CD14-positive monocyte (primary cell): ENCODE measurements at regions not wholly inside any gene's neighbourhood (a gene's known extent, or its start where the extent isn't known, plus 50 kb on each side); places are given as distances from the start of the nearest gene placed in this dataset.

Experiments
- DNase-seq, 3 donors: peaks; one replicate each; pipeline ENCODE4 v3.0.0-alpha.2; 2011 to 2022
- H2AFZ ChIP-seq: 2 replicates; pipeline ENCODE4 v1.6.0; 2012; ENCODE audit warnings: mild to moderate bottlenecking, low read depth, low read length, inconsistent platforms; ENCODE audit not compliant: insufficient read depth, poor library complexity, severe bottlenecking
- H3K27ac ChIP-seq, 2 donors: 1 replicate in 1 of 2; 2 replicates in 1 of 2; pipeline ENCODE4 v1.5.1; 2012 to 2013; ENCODE audit warnings: low read length in 2 of 2, control low read depth in 1 of 2, inconsistent platforms in 1 of 2, low read depth in 1 of 2, mild to moderate bottlenecking in 1 of 2
- H3K27me3 ChIP-seq, 2 donors: one replicate each; pipeline versions ENCODE4 v1.6.0 to v1.6.1; 2011 to 2013; ENCODE audit warnings: low read length in 2 of 2; ENCODE audit not compliant: control insufficient read depth in 2 of 2, insufficient read depth in 2 of 2
- H3K36me3 ChIP-seq, 2 donors: replicated peaks in 1 of 2; 1 replicate in 1 of 2; 2 replicates in 1 of 2; pipeline versions ENCODE4 v1.5.1 to v1.6.1; 2012 to 2013; ENCODE audit warnings: low read length in 2 of 2, control low read depth in 1 of 2, inconsistent platforms in 1 of 2, mild to moderate bottlenecking in 1 of 2; ENCODE audit not compliant: insufficient read depth in 2 of 2, control insufficient read depth in 1 of 2
- H3K4me1 ChIP-seq, 2 donors: 1 replicate in 1 of 2; 2 replicates in 1 of 2; pipeline versions ENCODE4 v1.5.1 to v1.6.1; 2012 to 2013; ENCODE audit warnings: low read length in 2 of 2, control low read depth in 1 of 2, inconsistent platforms in 1 of 2, mild to moderate bottlenecking in 1 of 2, moderate library complexity in 1 of 2; ENCODE audit not compliant: insufficient read depth in 2 of 2, control insufficient read depth in 1 of 2
- H3K4me2 ChIP-seq: replicated peaks from 2 replicates; pipeline ENCODE3; 2012; ENCODE audit warnings: low read length, moderate library complexity, mild to moderate bottlenecking; ENCODE audit not compliant: poor library complexity, severe bottlenecking; ENCODE audit errors: extremely low read depth
- H3K4me3 ChIP-seq, 3 experiments: fragments of 200-600 bp in 1 of 3; sonication (generic) in 1 of 3; replicated peaks in 1 of 3; 1 replicate in 2 of 3; 2 replicates in 1 of 3; pipeline ENCODE4 v1.5.1; 2011 to 2013; ENCODE audit warnings: low read length in 3 of 3, mild to moderate bottlenecking in 3 of 3, control low read depth in 2 of 3, low read depth in 2 of 3, inconsistent platforms in 1 of 3, moderate library complexity in 1 of 3
- H3K79me2 ChIP-seq: 2 replicates; pipeline ENCODE4 v1.6.0; 2012; ENCODE audit warnings: mild to moderate bottlenecking, control low read depth, inconsistent platforms, low read length, moderate library complexity; ENCODE audit not compliant: insufficient read depth
- H3K9ac ChIP-seq: 2 replicates; pipeline ENCODE4 v1.6.0; 2017; ENCODE audit warnings: low read length, mild to moderate bottlenecking; ENCODE audit not compliant: insufficient read depth, poor library complexity, severe bottlenecking
- H3K9me3 ChIP-seq, 2 donors: replicated peaks in 1 of 2; 1 replicate in 1 of 2; 2 replicates in 1 of 2; pipeline versions ENCODE4 v1.5.1 to v1.6.1; 2012 to 2013; ENCODE audit warnings: low read length in 2 of 2, control low read depth in 1 of 2; ENCODE audit not compliant: control insufficient read depth in 1 of 2, insufficient read depth in 1 of 2
- H4K20me1 ChIP-seq: 2 replicates; pipeline ENCODE4 v1.6.0; 2012; ENCODE audit warnings: mild to moderate bottlenecking, low read length, control low read depth, moderate library complexity; ENCODE audit not compliant: insufficient read depth
- H3K27ac Mint-ChIP-seq, 7 donors: one replicate each; pipeline ENCODE4 v1.8.0; 2020; ENCODE audit warnings: mild to moderate bottlenecking in 7 of 7, mixed read lengths in 7 of 7, moderate library complexity in 6 of 7, inconsistent platforms in 2 of 7
- H3K27me3 Mint-ChIP-seq, 3 donors: one replicate each; pipeline ENCODE4 v1.8.0; 2021 to 2022; ENCODE audit warnings: low read depth in 3 of 3, mild to moderate bottlenecking in 3 of 3, mixed read lengths in 3 of 3, moderate library complexity in 3 of 3, inconsistent platforms in 1 of 3
- H3K36me3 Mint-ChIP-seq, 2 donors: one replicate each; pipeline ENCODE4 v1.8.0; 2020; ENCODE audit warnings: mixed read lengths in 2 of 2, inconsistent platforms in 1 of 2, mild to moderate bottlenecking in 1 of 2
- H3K4me1 Mint-ChIP-seq: one replicate; pipeline ENCODE4 v1.8.0; 2020; ENCODE audit warnings: mild to moderate bottlenecking, mixed read lengths
- H3K4me3 Mint-ChIP-seq, 2 donors: one replicate each; pipeline ENCODE4 v1.8.0; 2020; ENCODE audit warnings: mild to moderate bottlenecking in 2 of 2, mixed read lengths in 2 of 2, moderate library complexity in 1 of 2
- H3K9me3 Mint-ChIP-seq, 7 donors: one replicate each; pipeline ENCODE4 v1.8.0; 2020 to 2022; ENCODE audit warnings: mixed read lengths in 7 of 7, mild to moderate bottlenecking in 6 of 7, moderate library complexity in 6 of 7, inconsistent platforms in 2 of 7
- WGBS: methylation state at CpG from one replicate; pipeline ENCODE4 v1.1.5; 2013; ENCODE audit warnings: missing lambda C conversion rate; ENCODE audit not compliant: insufficient coverage; 5-methylcytosine and 5-hydroxymethylcytosine counted together
- intact Hi-C, 2 donors: fragments of 100-400 bp; cut with micrococcal nuclease; formaldehyde crosslinking; loops; one replicate each; pipeline versions ENCODE4 v1.15.0 to v1.15.1; 2023
- TF ChIP-seq, protein P1 (sequence below): fragments of 200-600 bp; IDR thresholded peaks from one replicate; pipeline ENCODE4 v1.8.0; 2022; ENCODE audit warnings: antibody characterized with exemption, mild to moderate bottlenecking

DNA sequence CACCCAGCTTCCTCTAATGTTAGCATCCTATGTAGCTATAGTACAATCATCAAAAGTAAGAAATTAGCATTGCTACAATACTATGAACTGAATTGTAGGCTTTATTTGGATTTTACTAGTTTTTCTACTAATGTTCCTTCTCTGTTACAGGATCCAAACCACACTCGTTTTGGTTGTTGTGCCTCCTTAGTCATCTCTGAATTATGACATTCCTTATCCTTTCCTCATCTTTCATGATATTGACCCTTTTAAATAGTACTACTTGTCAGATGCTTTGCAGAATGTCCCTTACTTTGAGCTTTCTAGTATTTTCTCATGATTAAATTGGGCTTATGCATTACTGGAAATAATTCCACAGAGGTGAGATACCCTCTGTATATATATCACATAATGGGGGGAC lies 265.4 kb downstream of the VPS13C start:
- no peaks in the 10 kb centered on the region for H4K20me1 ChIP-seq
- H3K79me2 ChIP-seq, result no peaks in the 10 kb centered on the region
- no CpG with 5 or more reads among the region's 1 CpG for WGBS
- no peak overlapping the region for H3K4me2 ChIP-seq
- H3K9me3 ChIP-seq, result peaks cover 0 to 6% of the 10 kb centered on the region in 2 donors
- Mint-ChIP-seq H3K27ac (no peak overlapping the region), H3K4me1 (no peaks in the 10 kb centered on the region), H3K4me3 (no peak overlapping the region), H3K27me3 (peaks cover 0 to 10% (median 2%) of the 10 kb centered on the region in 3 donors), H3K36me3 (no peaks in the 10 kb centered on the region), H3K9me3 (peaks cover 0 to 4% (median 2%) of the 10 kb centered on the region in 7 donors)
- DNase-seq, result no peak
- H3K27me3 ChIP-seq, result no peaks in the 10 kb centered on the region
- intact Hi-C loops, result no loop called here
- H3K4me3 ChIP-seq, result no peak overlapping the region
- no peak overlapping the region for H3K9ac ChIP-seq
- no peak overlapping the region for H3K27ac ChIP-seq
- H3K4me1 ChIP-seq, result no peaks in the 10 kb centered on the region
- TF ChIP-seq, protein P1, sequence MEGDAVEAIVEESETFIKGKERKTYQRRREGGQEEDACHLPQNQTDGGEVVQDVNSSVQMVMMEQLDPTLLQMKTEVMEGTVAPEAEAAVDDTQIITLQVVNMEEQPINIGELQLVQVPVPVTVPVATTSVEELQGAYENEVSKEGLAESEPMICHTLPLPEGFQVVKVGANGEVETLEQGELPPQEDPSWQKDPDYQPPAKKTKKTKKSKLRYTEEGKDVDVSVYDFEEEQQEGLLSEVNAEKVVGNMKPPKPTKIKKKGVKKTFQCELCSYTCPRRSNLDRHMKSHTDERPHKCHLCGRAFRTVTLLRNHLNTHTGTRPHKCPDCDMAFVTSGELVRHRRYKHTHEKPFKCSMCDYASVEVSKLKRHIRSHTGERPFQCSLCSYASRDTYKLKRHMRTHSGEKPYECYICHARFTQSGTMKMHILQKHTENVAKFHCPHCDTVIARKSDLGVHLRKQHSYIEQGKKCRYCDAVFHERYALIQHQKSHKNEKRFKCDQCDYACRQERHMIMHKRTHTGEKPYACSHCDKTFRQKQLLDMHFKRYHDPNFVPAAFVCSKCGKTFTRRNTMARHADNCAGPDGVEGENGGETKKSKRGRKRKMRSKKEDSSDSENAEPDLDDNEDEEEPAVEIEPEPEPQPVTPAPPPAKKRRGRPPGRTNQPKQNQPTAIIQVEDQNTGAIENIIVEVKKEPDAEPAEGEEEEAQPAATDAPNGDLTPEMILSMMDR, result no peak
- H2AFZ ChIP-seq, result no peak overlapping the region
- no peaks in the 10 kb centered on the region for H3K36me3 ChIP-seq

DNA sequence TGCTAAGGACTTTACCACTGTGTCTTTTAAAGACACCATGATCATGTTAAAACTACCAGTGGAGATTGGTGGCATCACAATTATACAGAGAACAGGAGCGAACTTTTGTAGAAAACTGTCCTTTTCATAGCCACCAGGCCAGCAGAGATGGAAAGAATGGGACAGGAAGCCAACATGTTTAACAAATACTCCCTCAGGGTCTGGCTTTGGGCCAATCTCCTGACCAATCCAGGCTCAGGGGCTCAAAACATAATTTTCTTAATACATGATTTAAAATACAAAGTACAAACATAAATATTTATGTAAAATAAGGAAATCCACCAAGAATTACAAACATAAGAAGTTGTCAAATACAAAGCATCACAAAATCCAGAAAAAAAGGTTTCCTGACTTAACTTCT lies 266.0 kb downstream of the VPS13C start:
- Histone ChIP-seq H3K36me3 (no peaks in the 10 kb centered on the region), H3K27ac (no peak overlapping the region), H3K27me3 (no peaks in the 10 kb centered on the region), H3K9me3 (peaks cover 4 to 6% of the 10 kb centered on the region in 2 donors), H2AFZ (no peak overlapping the region), H3K79me2 (no peaks in the 10 kb centered on the region), H3K4me1 (no peaks in the 10 kb centered on the region), H3K4me2 (no peak overlapping the region), H4K20me1 (no peaks in the 10 kb centered on the region), H3K9ac (no peak overlapping the region), H3K4me3 (no peak overlapping the region)
- WGBS, result no CpG with 5 or more reads among the region's 1 CpG
- TF ChIP-seq, protein P1, result no peak
- H3K9me3 Mint-ChIP-seq, result peaks cover 0 to 8% (median 3%) of the 10 kb centered on the region in 7 donors
- H3K36me3 Mint-ChIP-seq, result no peaks in the 10 kb centered on the region
- H3K4me1 Mint-ChIP-seq, result no peaks in the 10 kb centered on the region
- no peak overlapping the region for H3K4me3 Mint-ChIP-seq
- intact Hi-C loops, result no loop called here
- no peak overlapping the region for H3K27ac Mint-ChIP-seq
- H3K27me3 Mint-ChIP-seq, result peaks cover 0 to 10% (median 2%) of the 10 kb centered on the region in 3 donors
- DNase-seq, result no peak
